ENCODE measurements at regions not wholly inside any gene's neighbourhood (a gene's known extent, or its start where the extent isn't known, plus 50 kb on each side); places are given as distances from the start of the nearest gene placed in this dataset.
A peak's percentile ranks its signal among the peaks of the same experiment; 100 is the strongest.

DNA sequence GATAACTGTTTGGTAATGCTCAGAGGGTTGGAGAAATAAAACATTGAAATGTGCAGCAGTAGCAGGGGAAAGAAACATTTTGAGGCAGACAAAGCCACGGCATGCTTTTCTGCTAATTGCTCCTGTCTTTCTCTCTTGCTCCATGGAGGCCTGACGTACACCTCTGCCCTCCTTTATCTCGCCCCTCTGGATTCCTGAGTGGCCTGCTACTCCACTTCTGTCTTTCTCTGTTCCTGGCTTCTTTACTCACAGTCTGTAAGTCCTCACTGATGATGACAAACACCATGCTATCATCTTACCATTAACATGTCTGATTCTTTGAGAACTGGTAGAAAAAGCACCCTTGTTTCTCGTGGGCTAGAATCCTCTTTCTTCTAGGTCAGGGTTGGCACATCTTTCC, 392.9 kb downstream of the MEIS1 start:
- no peaks in the 10 kb centered on the region for H3K36me3 ChIP-seq (replicated peaks in 1 of 2; ENCODE audit: insufficient read depth in 1 of 2, low read depth in 2 of 2)
- ATAC-seq (no peak), DNase-seq (no peak)
- H3K4me3 ChIP-seq, result no peak overlapping the region
- no peaks in the 10 kb centered on the region for H3K9me3 ChIP-seq
- TF ChIP-seq, protein P1, sequence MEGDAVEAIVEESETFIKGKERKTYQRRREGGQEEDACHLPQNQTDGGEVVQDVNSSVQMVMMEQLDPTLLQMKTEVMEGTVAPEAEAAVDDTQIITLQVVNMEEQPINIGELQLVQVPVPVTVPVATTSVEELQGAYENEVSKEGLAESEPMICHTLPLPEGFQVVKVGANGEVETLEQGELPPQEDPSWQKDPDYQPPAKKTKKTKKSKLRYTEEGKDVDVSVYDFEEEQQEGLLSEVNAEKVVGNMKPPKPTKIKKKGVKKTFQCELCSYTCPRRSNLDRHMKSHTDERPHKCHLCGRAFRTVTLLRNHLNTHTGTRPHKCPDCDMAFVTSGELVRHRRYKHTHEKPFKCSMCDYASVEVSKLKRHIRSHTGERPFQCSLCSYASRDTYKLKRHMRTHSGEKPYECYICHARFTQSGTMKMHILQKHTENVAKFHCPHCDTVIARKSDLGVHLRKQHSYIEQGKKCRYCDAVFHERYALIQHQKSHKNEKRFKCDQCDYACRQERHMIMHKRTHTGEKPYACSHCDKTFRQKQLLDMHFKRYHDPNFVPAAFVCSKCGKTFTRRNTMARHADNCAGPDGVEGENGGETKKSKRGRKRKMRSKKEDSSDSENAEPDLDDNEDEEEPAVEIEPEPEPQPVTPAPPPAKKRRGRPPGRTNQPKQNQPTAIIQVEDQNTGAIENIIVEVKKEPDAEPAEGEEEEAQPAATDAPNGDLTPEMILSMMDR (IDR thresholded peaks at IDR 0.05), result no peak
- no peak for TF ChIP-seq POLR2A (IDR thresholded peaks at IDR 0.05)
- intact Hi-C loops (cut with DNase I), result no loop called here
- H3K27ac ChIP-seq, result no peak overlapping the region
- H3K27me3 ChIP-seq, result no peaks in the 10 kb centered on the region
- WGBS, 2 donors, result 90 to 92% methylated on average over 4 of the region's 4 CpGs
- H3K4me1 ChIP-seq, result no peaks in the 10 kb centered on the region

DNA sequence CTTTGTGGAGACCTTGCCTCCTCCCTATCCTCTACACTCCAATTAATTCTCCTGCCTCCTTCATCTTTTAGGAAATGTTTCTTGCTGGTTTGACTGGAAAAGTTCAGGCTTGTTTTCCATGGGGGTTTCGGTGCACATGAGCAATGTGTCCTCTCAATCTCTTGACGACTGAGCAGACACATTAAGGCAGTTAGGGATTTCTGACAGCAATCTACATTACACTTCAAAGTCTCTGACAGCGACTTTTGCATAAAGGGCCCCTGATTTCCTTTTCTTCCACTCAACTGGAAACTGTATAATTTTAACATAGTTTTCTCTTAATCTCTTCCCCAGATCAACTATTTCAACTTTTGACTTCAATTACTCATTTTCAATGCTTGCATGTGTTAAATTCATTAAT, 394.0 kb downstream of the MEIS1 start:
- no peak for ATAC-seq
- H3K4me1 ChIP-seq, result peaks cover 5% of the 10 kb centered on the region

DNA sequence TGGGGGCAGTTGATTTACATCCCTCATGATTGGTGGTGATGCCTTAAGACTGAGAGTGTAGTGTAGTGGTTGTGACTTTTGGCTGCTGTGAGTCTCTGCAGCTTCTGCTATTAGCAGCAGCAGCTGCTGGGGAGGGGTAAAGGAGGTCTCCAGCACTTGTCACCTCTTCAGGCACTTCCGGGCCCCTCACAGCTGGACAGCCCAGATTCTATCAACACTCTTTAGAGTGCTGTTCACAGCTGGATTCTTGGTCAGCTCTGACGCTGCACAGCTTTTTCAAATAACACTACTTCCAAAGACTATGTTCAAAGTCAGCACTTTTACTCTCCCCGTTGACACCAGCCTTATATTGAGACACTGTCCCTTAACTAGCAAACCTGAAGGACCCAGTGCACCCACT, 396.0 kb downstream of the MEIS1 start:
- 89 to 92% methylated on average over 3 of the region's 3 CpGs for WGBS, 2 donors
- TF ChIP-seq, protein P1 (IDR thresholded peaks at IDR 0.05), result no peak
- no peak for TF ChIP-seq POLR2A (IDR thresholded peaks at IDR 0.05)
- no peaks in the 10 kb centered on the region for H3K9me3 ChIP-seq
- intact Hi-C loops (cut with DNase I), result no loop called here
- no peak for ATAC-seq
- DNase-seq, result no peak
- H3K27me3 ChIP-seq, result no peaks in the 10 kb centered on the region
- peaks cover 5% of the 10 kb centered on the region for H3K4me1 ChIP-seq
- no peak overlapping the region for H3K4me3 ChIP-seq
- H3K27ac ChIP-seq, result no peak overlapping the region
- H3K36me3 ChIP-seq (replicated peaks in 1 of 2; ENCODE audit: insufficient read depth in 1 of 2, low read depth in 2 of 2), result no peaks in the 10 kb centered on the region

More for the DNA sequence above, 394.0 kb downstream of the MEIS1 start:
- Histone ChIP-seq H3K27ac (no peak overlapping the region), H3K4me3 (no peak overlapping the region), H3K27me3 (no peaks in the 10 kb centered on the region), H3K36me3 (replicated peaks in 1 of 2; ENCODE audit: insufficient read depth in 1 of 2, low read depth in 2 of 2) (no peaks in the 10 kb centered on the region), H3K9me3 (no peaks in the 10 kb centered on the region)
- intact Hi-C loops (cut with DNase I), result no loop called here
- DNase-seq, result no peak
- WGBS, 2 donors, result 90 to 93% methylated on average over 3 of the region's 3 CpGs
- TF ChIP-seq, protein P1 (IDR thresholded peaks at IDR 0.05), result no peak
- TF ChIP-seq POLR2A (IDR thresholded peaks at IDR 0.05), result no peak

DNA sequence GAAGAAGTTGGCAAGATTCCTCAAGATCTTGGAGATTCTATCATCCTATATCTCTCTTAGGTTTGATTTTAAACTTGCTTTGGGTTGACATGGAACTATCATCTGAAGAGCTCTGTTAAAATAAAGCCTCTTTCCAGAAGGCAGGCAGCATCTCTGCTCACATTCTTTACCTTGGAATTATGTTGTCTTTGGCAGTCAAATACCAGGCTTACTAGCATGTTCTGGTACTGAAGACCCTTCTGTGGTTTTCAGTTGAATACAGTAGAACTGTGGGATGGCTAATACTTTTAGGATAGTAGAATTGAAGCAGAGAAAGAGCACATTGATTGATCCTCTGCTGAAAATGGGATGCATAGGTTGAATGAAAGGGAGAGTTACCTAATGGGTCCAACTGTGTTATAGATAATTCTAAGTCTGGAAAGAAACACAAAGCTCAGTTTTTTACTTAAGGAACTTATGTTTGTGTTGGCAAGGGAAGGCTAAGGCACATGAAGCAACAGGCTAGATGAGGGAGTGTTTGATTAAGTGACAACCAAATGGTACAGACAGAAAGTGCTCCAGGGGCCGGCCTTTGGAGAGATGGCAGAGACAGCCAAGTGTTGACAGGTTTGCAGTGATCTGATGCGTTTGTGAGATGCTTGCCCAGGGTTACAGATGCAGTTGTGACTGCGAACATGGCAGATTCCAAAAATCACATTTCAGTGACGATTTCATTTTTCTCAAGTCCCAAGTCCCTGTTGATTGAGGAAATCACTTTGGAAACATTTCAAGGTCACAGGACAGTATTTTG, 397.9 kb downstream of the MEIS1 start:
- DNase-seq (no peak), ATAC-seq (peak; percentile 15)
- no peak overlapping the region for H3K4me3 ChIP-seq
- no peaks in the 10 kb centered on the region for H3K27me3 ChIP-seq
- peaks cover 5% of the 10 kb centered on the region for H3K4me1 ChIP-seq
- no peaks in the 10 kb centered on the region for H3K9me3 ChIP-seq
- no peaks in the 10 kb centered on the region for H3K36me3 ChIP-seq (replicated peaks in 1 of 2; ENCODE audit: insufficient read depth in 1 of 2, low read depth in 2 of 2)
- 36 to 50% methylated on average over 4 of the region's 4 CpGs for WGBS, 2 donors
- no peak overlapping the region for H3K27ac ChIP-seq
- intact Hi-C loops (cut with DNase I), result no loop called here
- TF ChIP-seq, protein P1 (IDR thresholded peaks at IDR 0.05), result no peak
- no peak for TF ChIP-seq POLR2A (IDR thresholded peaks at IDR 0.05)

DNA sequence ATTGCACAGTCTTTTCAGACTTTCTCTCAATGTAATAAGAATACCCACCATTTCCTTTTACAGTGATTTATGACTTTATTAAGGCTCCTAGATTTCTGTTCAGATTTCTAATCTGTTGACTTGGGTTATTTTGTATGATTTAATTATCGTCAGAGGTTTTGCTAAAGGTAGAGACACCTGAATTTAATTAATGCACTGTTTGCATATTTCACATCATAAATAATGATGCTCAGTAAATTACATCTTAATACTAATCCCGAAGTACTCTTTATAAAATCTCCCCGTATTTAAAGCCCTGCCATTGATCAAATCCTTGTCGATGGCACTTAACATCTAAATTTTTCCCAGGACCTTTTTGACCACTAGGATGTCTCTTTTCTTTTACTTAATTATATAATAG, 399.9 kb downstream of the MEIS1 start:
- no peak overlapping the region for H3K27ac ChIP-seq
- no peaks in the 10 kb centered on the region for H3K9me3 ChIP-seq
- TF ChIP-seq POLR2A (IDR thresholded peaks at IDR 0.05), result no peak
- TF ChIP-seq, protein P1 (IDR thresholded peaks at IDR 0.05), result no peak
- ATAC-seq, result no peak
- no peak for DNase-seq
- H3K4me1 ChIP-seq, result peaks cover 9% of the 10 kb centered on the region
- intact Hi-C loops (cut with DNase I), result no loop called here
- H3K27me3 ChIP-seq, result no peaks in the 10 kb centered on the region
- WGBS, 2 donors, result 93 to 94% methylated on average over 4 of the region's 4 CpGs
- H3K4me3 ChIP-seq, result no peak overlapping the region
- no peaks in the 10 kb centered on the region for H3K36me3 ChIP-seq (replicated peaks in 1 of 2; ENCODE audit: insufficient read depth in 1 of 2, low read depth in 2 of 2)
